Amygdala (tissue), 56 donors: ENCODE measurements at regions not wholly inside any gene's neighbourhood (a gene's known extent, or its start where the extent isn't known, plus 50 kb on each side); places are given as distances from the start of the nearest gene placed in this dataset.

Experiments
- DNase-seq, 56 donors: peaks; one replicate each; lab custom pipeline; 2025; lab: John Stamatoyannopoulos, UW

DNA sequence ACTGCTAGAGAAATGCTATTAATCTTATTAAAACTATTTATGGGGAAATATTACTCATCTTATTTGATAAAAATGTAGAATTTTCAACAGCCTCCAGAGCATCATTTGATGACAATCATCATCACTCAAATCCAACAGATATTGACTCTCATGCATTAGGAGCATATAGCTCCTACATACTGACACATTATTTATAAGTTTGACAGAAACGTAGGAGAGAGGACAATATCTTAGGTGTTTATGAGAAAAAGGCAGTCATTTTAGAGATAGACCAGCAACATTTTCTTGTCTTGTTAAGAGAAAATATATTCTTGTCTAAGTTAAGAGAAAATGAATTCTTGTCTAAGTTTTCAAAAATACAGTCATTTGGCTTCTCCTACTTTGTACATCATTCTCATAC, 2550.2 kb downstream of the PCDH7 start:
- DNase-seq = no peak

GRCh38 chr4:33272722-33273121, 2552.6 kb downstream of the PCDH7 start:
- no peak for DNase-seq

GRCh38 chr4:33283818-33284217, 2563.6 kb downstream of the PCDH7 start:
- no peak for DNase-seq

DNA sequence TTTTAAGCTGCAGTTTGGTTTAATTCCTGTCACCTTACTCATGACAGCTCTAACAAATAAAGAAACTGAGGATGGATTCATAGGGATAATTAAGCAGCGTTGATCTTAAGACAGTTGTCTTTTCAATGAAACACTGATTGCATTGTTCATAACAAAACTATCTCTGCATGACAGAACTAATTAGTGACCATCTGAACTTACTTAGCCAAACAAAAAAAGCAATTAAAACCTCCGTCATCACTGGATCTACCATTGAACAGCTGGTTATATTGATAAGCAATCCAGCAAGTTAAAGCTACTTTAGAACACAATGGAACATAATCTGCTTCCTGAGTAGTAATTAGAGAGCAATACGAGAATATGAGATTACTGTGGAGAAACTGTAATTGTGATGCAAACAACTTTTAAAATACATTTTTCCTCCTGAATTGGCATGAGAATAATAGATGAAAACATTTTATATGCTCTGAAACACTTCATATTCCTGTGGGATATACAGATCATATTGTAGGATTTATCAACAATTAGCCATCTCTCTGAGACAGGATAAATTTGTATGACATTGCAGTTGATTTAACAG, 2576.8 kb downstream of the PCDH7 start:
- DNase-seq = no peak

DNA sequence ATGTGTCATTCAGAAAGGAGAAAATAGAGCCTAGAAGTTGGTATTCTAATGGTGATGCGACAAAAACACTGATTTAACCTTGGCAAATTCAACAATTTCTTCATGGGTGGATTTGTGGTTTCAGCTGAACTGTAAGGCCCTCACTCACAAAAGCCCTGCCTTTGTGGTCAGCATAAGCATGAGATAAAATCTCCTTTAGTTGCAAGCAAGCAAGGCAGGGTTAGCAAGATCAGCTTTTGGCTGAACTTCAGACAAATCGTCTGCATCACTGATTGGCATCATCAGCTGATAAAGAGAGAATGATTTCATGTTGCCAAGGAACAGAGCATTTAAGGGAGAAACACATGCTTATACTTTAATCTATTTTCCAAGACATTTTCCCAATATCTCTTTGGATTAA, 2582.2 kb downstream of the PCDH7 start:
- no peak for DNase-seq

- DNase-seq = no peak
Measured at GRCh38 chr4:33306131-33306530, 2586.0 kb downstream of the PCDH7 start.

DNA sequence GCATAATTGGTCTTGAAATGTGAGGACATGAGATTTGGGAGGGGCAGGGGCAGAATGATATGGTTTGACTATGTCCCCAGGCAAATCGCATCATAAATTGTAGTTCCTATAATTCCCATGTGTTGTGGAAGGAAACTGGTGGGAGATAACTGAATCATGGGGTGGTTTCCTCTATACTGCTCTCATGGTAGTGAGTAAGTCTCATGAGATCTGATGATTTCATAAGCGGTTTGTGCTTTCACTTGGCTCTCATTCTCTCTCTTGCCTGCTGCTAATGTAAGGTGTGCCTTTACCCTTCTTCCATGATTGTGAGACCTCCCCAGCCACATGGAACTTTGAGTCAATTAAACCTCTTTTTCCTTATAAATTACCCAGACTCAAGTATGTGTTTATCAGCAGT, 2595.9 kb downstream of the PCDH7 start:
- DNase-seq = no peak

DNA sequence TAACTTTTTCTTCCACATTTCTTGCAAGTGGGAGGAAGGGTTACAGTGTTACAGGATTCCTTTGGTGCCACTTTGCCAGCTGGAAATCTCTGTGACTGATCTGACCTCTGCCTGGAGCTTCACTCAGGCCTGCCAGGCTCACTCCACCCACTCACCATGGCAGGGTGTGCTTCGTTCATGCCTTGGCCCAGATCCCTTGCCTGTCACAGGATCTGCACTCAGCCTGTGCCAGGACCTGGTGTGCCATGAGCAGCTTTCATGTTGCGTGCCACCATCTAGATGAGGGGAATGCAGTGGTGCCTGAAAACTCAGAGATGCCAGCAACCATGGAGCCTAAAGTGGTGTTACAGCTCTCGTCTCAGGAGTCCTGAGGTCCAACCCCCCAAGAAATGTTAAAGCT, 2596.4 kb downstream of the PCDH7 start:
- DNase-seq = no peak

GRCh38 chr4:33323393-33323792, 2603.2 kb downstream of the PCDH7 start:
- DNase-seq = no peak

- no peak for DNase-seq
Measured at GRCh38 chr4:33334416-33334815, 2614.2 kb downstream of the PCDH7 start.

DNA sequence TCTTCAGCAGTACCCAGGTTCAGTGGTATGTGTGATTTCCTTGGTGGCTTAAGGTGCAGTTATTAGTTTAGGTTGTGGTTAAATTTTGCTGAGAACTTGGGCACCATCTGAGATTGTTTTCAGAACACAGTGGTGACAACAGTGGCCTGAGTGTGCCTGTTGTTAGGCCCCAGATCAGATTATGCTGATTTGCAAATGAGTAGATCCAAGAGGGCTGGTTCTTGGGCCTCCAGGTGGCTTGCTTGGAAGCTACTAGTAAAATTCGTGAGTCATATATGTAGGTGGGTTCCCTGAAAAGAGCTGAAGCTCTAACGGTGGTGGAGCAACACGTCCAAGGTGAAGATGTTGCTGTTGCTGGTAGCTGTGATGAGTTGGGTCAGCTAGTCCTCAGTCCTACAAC, 2619.6 kb downstream of the PCDH7 start:
- no peak for DNase-seq

- no peak for DNase-seq
Measured at GRCh38 chr4:33340168-33340567, 2620.0 kb downstream of the PCDH7 start.

GRCh38 chr4:33349376-33349775, 2629.2 kb downstream of the PCDH7 start:
- no peak for DNase-seq

DNA sequence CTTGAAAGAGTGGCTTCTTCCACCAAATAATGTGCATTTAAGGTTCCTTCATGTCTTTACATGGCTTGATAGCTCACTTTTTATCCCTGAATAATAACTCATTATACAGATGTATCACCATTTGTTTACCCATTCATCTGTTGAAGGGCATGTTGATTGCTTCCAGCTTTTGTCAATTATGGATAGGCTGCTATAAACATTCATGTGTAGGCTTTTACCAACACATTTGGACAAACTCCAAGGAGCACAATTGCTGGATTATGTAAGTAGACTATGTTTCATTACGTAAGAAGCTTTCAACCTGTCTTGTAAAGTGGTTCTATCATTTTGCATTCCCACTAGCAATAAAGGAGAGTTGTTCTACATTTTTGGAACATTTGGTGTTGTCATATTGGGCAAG, 2637.0 kb downstream of the PCDH7 start:
- no peak for DNase-seq

DNA sequence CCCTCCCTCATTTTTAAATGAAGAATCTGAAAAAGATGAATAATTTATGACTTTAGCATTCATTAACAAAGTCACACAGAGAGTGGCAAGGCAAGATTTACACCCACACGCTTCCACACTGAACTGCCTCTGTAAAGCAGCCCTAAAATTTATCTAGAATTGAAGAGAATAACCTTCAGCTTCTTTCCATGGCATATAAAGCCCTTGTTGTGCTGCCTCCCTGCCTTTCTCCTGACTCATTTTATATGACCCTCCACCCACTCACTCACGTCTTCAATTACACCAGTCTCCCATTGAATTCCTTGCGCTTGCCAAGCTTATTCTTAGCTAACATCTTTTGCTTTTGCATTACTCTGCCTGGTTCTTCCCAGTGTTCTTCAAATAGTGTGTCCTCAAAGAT, 2649.3 kb downstream of the PCDH7 start:
- DNase-seq = no peak

GRCh38 chr4:33381816-33382215, 2661.6 kb downstream of the PCDH7 start:
- DNase-seq = no peak

DNA sequence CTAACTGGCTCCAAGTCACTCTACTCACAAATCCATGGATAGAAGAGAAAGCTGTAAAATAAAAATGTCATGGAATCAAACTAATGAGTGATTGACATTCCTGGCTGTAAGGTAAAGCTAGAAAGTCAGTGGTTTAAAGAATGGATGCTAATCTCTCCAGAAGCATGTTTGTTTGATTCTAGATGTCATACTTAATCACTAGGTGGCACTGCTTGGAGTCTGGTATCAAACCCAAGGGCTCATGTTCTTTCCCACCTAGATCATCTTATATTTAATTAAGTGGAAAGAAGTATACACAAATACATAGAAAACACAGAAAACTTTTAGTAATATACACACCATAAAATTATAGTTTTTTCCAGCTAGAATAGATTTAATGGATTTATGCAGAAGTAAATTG, 2666.6 kb downstream of the PCDH7 start:
- no peak for DNase-seq

- DNase-seq = no peak
Measured at GRCh38 chr4:33390976-33391375, 2670.8 kb downstream of the PCDH7 start.

DNA sequence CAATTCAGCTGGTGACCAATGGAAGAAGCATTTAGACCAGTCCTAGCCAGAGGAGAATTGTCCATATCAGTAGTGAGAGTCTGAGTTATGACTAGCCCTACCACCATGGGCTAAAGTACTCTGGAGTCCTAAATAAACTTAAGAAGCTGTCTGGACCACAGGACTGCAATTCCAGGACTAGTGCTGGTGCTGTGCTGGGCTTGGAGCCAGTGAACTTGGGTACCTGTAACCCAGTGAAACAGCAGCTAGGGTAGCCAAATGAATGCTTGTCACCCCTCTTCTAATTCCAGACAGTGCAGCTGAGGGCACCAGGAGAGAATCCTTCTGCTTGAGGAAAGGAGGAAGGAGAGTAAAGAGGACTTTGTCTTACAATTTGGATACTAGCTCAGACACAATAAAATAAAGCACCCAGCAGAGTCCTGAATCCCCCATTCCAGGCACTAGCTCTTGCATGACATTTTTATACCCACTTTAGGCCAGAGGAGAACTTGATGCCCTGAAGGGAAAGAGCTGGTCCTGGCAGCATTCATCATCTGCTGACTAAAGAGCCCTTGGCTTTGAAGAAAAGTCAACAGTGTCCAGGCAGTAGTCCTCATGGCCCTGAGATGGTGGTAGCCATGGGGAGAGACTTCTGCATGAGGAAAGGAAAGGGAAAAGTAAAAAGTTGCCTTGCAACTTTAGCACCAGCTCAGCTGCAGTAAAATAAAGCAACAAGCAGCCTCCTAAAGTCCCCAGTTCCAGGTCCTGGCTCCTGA, 2675.7 kb downstream of the PCDH7 start:
- no peak for DNase-seq

DNA sequence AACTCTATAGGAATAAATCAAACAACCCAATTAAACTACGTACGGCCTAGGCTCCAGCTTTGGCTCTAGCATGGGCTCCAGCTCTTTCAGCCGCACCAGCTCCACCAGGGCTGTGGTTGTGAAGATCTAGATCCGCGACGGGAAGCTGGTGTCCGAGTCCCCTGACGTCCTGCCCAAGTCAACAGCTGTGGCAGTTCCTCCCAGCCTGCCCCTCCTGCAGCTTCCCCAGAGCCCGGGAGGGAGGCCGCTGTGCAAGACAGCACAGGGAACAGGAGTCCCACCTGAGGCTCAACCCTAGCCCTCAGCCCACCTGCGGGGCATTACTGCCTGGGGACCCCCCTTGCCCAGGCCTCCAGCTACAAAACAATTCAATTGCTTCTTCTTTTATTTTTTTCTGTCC, 2680.3 kb downstream of the PCDH7 start:
- DNase-seq = no peak

DNA sequence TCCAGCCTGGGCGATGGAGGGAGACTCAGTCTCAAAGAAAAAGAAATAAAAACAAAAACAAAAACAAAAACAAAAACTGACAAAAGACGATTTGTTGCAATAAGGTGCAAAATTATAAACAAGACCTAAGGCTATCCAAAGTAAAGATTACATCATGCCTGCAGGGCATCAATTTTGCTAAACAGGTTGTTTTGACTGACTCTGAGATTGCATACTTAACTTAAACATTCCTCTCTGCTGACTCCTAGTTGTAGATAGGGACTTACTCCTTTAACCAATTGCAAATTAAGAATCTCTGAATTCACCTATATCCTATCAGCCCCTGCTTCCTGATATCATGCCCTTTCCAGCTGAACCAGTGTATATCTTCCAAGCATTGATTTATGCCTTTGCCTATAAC, 2687.3 kb downstream of the PCDH7 start:
- DNase-seq = no peak

DNA sequence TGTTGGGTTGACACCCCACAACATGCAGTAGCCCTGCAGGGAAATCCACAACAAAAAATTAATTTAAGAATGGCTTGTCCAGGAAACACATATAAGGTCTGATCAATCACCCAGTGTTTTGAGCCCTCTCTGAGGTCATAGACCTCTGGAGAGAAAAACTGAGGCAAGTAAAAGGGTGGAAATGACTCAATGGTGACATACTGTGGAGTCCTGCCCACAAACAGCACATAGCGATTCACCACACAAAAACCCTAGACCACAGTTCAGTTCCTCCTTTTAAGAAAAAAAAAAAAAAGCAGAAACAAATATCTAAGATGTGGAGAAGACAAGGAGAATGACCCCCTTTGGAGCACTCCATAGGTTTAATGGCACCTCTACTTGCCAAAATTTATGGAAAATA, 2691.0 kb downstream of the PCDH7 start:
- DNase-seq = no peak

GRCh38 chr4:33421887-33422286, 2701.7 kb downstream of the PCDH7 start:
- no peak for DNase-seq
